MM.1S (cell line): ENCODE measurements at regions not wholly inside any gene's neighbourhood (a gene's known extent, or its start where the extent isn't known, plus 50 kb on each side); places are given as distances from the start of the nearest gene placed in this dataset.

Experiments used
- DNase-seq: peaks from one replicate; pipeline ENCODE4 v3.0.0-alpha.2; 2015
- H2AFZ ChIP-seq: fragments of 300-600 bp; sonication (generic); 2 replicates; pipeline ENCODE4 v1.6.0; 2016; ENCODE audit warnings: antibody characterized with exemption, low read length
- H3F3A ChIP-seq: fragments of 300-600 bp; sonication (generic); 2 replicates; pipeline ENCODE4 v1.6.1; 2016; ENCODE audit warnings: mild to moderate bottlenecking, antibody characterized with exemption, low read length, moderate library complexity, mixed read lengths; ENCODE audit not compliant: insufficient read depth
- H3K27ac ChIP-seq: fragments of 300-600 bp; sonication (generic); 2 replicates; pipeline ENCODE4 v1.5.1; 2016; ENCODE audit warnings: mild to moderate bottlenecking, low read length
- H3K27me3 ChIP-seq: fragments of 300-600 bp; sonication (generic); replicated peaks from 2 replicates; pipeline ENCODE4 v1.6.0; 2016; ENCODE audit warnings: low read length; ENCODE audit not compliant: insufficient read depth
- H3K36me3 ChIP-seq: fragments of 300-600 bp; sonication (generic); replicated peaks from 2 replicates; pipeline ENCODE4 v1.6.1; 2016; ENCODE audit warnings: mild to moderate bottlenecking, low read length, mixed read lengths; ENCODE audit not compliant: insufficient read depth
- H3K4me1 ChIP-seq: fragments of 300-600 bp; sonication (generic); 2 replicates; pipeline ENCODE4 v1.6.1; 2016; ENCODE audit warnings: low read length, mixed read lengths
- H3K4me2 ChIP-seq: fragments of 300-600 bp; sonication (generic); 2 replicates; pipeline ENCODE4 v1.6.0; 2016; ENCODE audit warnings: low read depth, low read length
- H3K4me3 ChIP-seq: fragments of 300-600 bp; sonication (generic); 2 replicates; pipeline ENCODE4 v1.5.1; 2016; ENCODE audit warnings: low read length, mixed read lengths
- H3K79me2 ChIP-seq: fragments of 300-600 bp; sonication (generic); 2 replicates; pipeline ENCODE4 v1.6.1; 2016; ENCODE audit warnings: mixed run types, low read length, mixed read lengths
- H3K9ac ChIP-seq: fragments of 300-600 bp; sonication (generic); 2 replicates; pipeline ENCODE4 v1.6.1; 2016; ENCODE audit warnings: low read length, mixed read lengths
- H3K9me2 ChIP-seq: fragments of 300-600 bp; sonication (generic); replicated peaks from 2 replicates; pipeline ENCODE4 v1.6.1; 2016; ENCODE audit warnings: mild to moderate bottlenecking, low read length, mixed read lengths; ENCODE audit not compliant: insufficient read depth
- H3K9me3 ChIP-seq: fragments of 300-600 bp; sonication (generic); replicated peaks from 2 replicates; pipeline ENCODE4 v1.6.1; 2016; ENCODE audit warnings: mild to moderate bottlenecking, low read length, mixed read lengths; ENCODE audit not compliant: insufficient read depth
- H4K20me1 ChIP-seq: fragments of 300-600 bp; sonication (generic); 2 replicates; pipeline ENCODE4 v1.6.1; 2016; ENCODE audit warnings: mild to moderate bottlenecking, low read length, moderate library complexity, mixed read lengths; ENCODE audit not compliant: insufficient read depth
- EZH2 ChIP-seq: fragments of 300-600 bp; sonication (generic); optimal IDR thresholded peaks from 2 replicates; pipeline ENCODE3; 2017; ENCODE audit warnings: low read depth, mild to moderate bottlenecking, antibody characterized with exemption, low read length, mixed read lengths
- EZH2phosphoT487 ChIP-seq: fragments of 300-600 bp; sonication (generic); IDR thresholded peaks from 2 replicates; pipeline ENCODE4 v1.6.1; 2018; ENCODE audit warnings: antibody characterized with exemption, low read length
- TF ChIP-seq, protein P1 (sequence below): fragments of 300-600 bp; sonication (generic); IDR thresholded peaks from 2 replicates; pipeline ENCODE4 v1.5.1; 2016; ENCODE audit warnings: antibody characterized with exemption, low read length, mixed read lengths

DNA sequence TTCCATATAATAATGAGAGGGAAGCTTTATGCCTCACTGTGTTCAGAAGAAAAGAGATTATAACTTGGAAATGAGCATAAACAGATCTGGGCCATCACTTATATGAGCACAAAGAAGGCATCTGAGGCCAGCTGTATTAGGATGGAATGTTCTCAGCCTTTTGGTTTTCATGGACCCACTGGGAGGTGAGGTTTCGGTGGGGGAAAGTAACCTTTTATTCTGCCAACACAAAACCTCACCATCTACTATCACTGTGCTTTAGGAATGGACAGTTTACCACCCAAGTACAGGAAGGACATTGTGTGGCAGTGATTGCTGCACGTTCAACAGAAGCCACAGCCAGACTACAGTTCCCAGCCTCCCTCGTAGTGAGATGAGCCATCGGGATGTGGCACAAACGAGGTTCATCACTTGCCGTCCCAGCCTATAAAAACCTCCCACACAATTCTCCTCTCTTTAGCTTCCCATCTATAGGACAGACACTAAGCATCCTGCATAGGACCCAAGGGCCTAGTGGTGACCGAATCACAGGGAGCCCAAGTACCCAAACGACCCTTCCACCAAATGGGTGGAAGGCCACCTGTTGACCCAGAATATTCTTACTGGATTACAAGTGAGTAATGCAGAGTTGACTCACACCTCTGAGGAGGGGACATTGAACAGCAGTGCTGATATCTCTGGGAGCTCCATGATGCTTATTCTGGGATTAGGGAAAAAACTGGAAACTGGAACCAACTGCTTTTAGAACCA lies 121.5 kb upstream of the RAG2 start:
- Histone ChIP-seq H3K4me3 (no peak overlapping the region), H3K36me3 (no peaks in the 10 kb centered on the region), H3K27me3 (no peaks in the 10 kb centered on the region), H2AFZ (no peak overlapping the region), H4K20me1 (no peaks in the 10 kb centered on the region), H3K79me2 (no peaks in the 10 kb centered on the region), H3K27ac (no peak overlapping the region), H3K4me1 (no peaks in the 10 kb centered on the region), H3K9me2 (no peaks in the 10 kb centered on the region), H3K4me2 (no peak overlapping the region), H3K9me3 (no peaks in the 10 kb centered on the region), H3F3A (no peaks in the 10 kb centered on the region), H3K9ac (no peak overlapping the region)
- no peak for DNase-seq
- no peak for TF ChIP-seq EZH2phosphoT487
- no peak for TF ChIP-seq EZH2
- TF ChIP-seq, protein P1, sequence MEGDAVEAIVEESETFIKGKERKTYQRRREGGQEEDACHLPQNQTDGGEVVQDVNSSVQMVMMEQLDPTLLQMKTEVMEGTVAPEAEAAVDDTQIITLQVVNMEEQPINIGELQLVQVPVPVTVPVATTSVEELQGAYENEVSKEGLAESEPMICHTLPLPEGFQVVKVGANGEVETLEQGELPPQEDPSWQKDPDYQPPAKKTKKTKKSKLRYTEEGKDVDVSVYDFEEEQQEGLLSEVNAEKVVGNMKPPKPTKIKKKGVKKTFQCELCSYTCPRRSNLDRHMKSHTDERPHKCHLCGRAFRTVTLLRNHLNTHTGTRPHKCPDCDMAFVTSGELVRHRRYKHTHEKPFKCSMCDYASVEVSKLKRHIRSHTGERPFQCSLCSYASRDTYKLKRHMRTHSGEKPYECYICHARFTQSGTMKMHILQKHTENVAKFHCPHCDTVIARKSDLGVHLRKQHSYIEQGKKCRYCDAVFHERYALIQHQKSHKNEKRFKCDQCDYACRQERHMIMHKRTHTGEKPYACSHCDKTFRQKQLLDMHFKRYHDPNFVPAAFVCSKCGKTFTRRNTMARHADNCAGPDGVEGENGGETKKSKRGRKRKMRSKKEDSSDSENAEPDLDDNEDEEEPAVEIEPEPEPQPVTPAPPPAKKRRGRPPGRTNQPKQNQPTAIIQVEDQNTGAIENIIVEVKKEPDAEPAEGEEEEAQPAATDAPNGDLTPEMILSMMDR, result no peak

DNA sequence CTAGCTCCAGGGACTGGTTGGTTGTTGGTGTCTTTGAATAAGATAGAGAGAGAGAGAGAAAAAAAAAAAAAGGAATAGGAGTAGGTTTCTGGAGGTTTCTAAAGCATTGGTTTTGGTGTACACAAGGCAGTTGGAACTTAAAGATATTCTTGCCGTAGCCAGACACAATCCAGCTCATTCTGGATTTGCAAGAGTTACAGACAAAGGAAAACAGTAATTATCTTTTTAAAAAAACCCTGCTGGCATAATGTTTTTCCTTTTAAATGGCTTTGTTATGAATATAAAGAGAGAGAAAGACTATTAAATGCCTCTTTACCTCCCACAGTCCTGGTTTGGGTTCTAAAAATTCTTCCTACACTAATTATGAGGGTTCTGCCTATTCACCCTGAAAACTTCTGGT lies 120.4 kb upstream of the RAG2 start:
- H3F3A ChIP-seq, result no peaks in the 10 kb centered on the region
- H4K20me1 ChIP-seq, result no peaks in the 10 kb centered on the region
- no peak for DNase-seq
- no peaks in the 10 kb centered on the region for H3K9me2 ChIP-seq
- no peaks in the 10 kb centered on the region for H3K27me3 ChIP-seq
- no peak overlapping the region for H3K9ac ChIP-seq
- H3K79me2 ChIP-seq, result no peaks in the 10 kb centered on the region
- H2AFZ ChIP-seq, result no peak overlapping the region
- no peak overlapping the region for H3K27ac ChIP-seq
- no peaks in the 10 kb centered on the region for H3K9me3 ChIP-seq
- H3K4me1 ChIP-seq, result no peaks in the 10 kb centered on the region
- no peaks in the 10 kb centered on the region for H3K36me3 ChIP-seq
- no peak overlapping the region for H3K4me3 ChIP-seq
- H3K4me2 ChIP-seq, result no peak overlapping the region
- no peak for TF ChIP-seq EZH2
- TF ChIP-seq, protein P1, result no peak
- no peak for TF ChIP-seq EZH2phosphoT487

DNA sequence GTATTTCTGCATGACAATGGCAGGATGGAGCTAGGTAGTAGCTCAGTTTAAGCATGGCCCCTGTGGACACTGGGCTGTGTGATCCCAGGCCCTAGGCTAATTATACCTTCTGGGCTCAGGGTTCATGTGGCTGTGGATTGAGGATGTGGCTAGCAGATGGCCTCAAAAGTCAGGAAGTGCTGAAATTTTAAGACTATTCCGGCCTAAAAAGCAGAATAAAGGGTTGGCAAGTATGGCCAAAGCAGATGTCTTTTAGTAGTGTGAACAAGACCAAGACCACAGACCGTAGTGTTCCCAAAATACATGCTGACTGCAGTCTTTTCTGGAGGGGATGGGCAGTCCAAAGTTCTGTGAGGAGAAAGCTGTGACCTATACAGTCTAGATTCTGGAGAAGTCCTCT lies 115.7 kb upstream of the RAG2 start:
- no peak overlapping the region for H2AFZ ChIP-seq
- H3K79me2 ChIP-seq, result no peaks in the 10 kb centered on the region
- no peak overlapping the region for H3K4me2 ChIP-seq
- no peaks in the 10 kb centered on the region for H4K20me1 ChIP-seq
- H3K9me3 ChIP-seq, result no peaks in the 10 kb centered on the region
- H3F3A ChIP-seq, result no peaks in the 10 kb centered on the region
- H3K9me2 ChIP-seq, result no peaks in the 10 kb centered on the region
- no peaks in the 10 kb centered on the region for H3K27me3 ChIP-seq
- TF ChIP-seq EZH2, result no peak
- TF ChIP-seq EZH2phosphoT487, result no peak
- TF ChIP-seq, protein P1, result no peak
- no peak overlapping the region for H3K9ac ChIP-seq
- H3K4me1 ChIP-seq, result no peaks in the 10 kb centered on the region
- no peak for DNase-seq
- no peaks in the 10 kb centered on the region for H3K36me3 ChIP-seq
- H3K4me3 ChIP-seq, result no peak overlapping the region
- no peak overlapping the region for H3K27ac ChIP-seq
